HepG2 (cell line): ENCODE measurements at regions not wholly inside any gene's neighbourhood (a gene's known extent, or its start where the extent isn't known, plus 50 kb on each side); places are given as distances from the start of the nearest gene placed in this dataset.

Experiments
- ATAC-seq: fragments of 200-7000 bp; cut with Tn5 transposase; 3 replicates; pipeline ENCODE4 v1.9.1; 2020; ENCODE audit warnings: mild to moderate bottlenecking, moderate library complexity
- BruUV-seq: library from RNA; stranded (reverse); fragments of 400-500 nt; replicated peaks from 2 replicates; lab custom pipeline; 2021; lab: Mats Ljungman, UMichigan
- CTCF ChIA-PET: fragments of 300-600 bp; formaldehyde crosslinking; extraction: SDS; loops from one replicate; lab custom pipeline; 2021; ENCODE audit warnings: low total read pairs, inconsistent platforms, low intra/inter-chr PET ratio; lab: Yijun Ruan, JAX
- POLR2A ChIA-PET: fragments of 350-600 bp; sonication (Branson Sonifier 250); formaldehyde crosslinking; loops from one replicate; lab custom pipeline; 2020; ENCODE audit warnings: antibody characterized with exemption, inconsistent platforms; lab: Yijun Ruan, JAX
- DNase-seq: peaks from one replicate; pipeline ENCODE4 v3.0.0-alpha.2; 2015; ENCODE audit warnings: low spot score
- FAIRE-seq: peaks from 3 replicates; lab custom pipeline; 2011; peaks lifted over from hg19 to GRCh38; lab: Jason Lieb, UNC
- H2AFZ ChIP-seq: one replicate; pipeline ENCODE4 v1.6.1; 2011; ENCODE audit warnings: low read length, inconsistent platforms
- H3K27ac ChIP-seq: fragments of 300-600 bp; 3 replicates; pipeline ENCODE4 v1.8.0; 2011; ENCODE audit warnings: mixed run types, mild to moderate bottlenecking, mixed read lengths, low read length, inconsistent platforms; ENCODE audit not compliant: insufficient read depth; ENCODE audit errors: extremely low read length
- H3K27me3 ChIP-seq, 2 experiments: fragments of 200-600 bp in 1 of 2; 2 replicates in 1 of 2; 3 replicates in 1 of 2; pipeline versions ENCODE4 v1.6.0 to v1.8.0; 2011; ENCODE audit warnings: low read length in 2 of 2, mild to moderate bottlenecking in 2 of 2, moderate library complexity in 2 of 2, inconsistent platforms in 1 of 2; ENCODE audit not compliant: insufficient read depth in 2 of 2, control insufficient read depth in 1 of 2
- H3K36me3 ChIP-seq, 2 experiments: fragments of 200-600 bp in 1 of 2; replicated peaks in 1 of 2; 2 replicates in 1 of 2; 3 replicates in 1 of 2; pipeline versions ENCODE4 v1.5.1 to v1.8.0; 2011; ENCODE audit warnings: low read length in 2 of 2, inconsistent platforms in 1 of 2; ENCODE audit not compliant: insufficient read depth in 2 of 2, control insufficient read depth in 1 of 2
- H3K4me1 ChIP-seq: 2 replicates; pipeline ENCODE4 v1.5.1; 2012; ENCODE audit warnings: low read length, inconsistent platforms; ENCODE audit not compliant: insufficient read depth
- H3K4me2 ChIP-seq: 2 replicates; pipeline ENCODE4 v1.6.0; 2011; ENCODE audit warnings: low read depth, low read length, inconsistent platforms
- H3K4me3 ChIP-seq, 3 experiments: fragments of 200-600 bp in 1 of 3; sonication (generic), shearing (Covaris generic) in 1 of 3; replicated peaks in 1 of 3; 2 replicates each; pipeline ENCODE4 v1.5.1; 2011 to 2016; ENCODE audit warnings: low read length in 3 of 3, inconsistent platforms in 2 of 3, low read depth in 2 of 3, mild to moderate bottlenecking in 2 of 3, control low read depth in 1 of 3, mixed read lengths in 1 of 3; ENCODE audit not compliant: insufficient read depth in 1 of 3
- H3K79me2 ChIP-seq: one replicate; pipeline ENCODE4 v1.6.1; 2011; ENCODE audit warnings: low read length, inconsistent platforms; ENCODE audit not compliant: insufficient read depth
- H3K9ac ChIP-seq: 2 replicates; pipeline ENCODE4 v1.6.0; 2011; ENCODE audit warnings: mild to moderate bottlenecking, low read depth, low read length, inconsistent platforms; ENCODE audit not compliant: insufficient read depth
- H3K9me3 ChIP-seq: 2 replicates; pipeline ENCODE4 v1.5.1; 2012; ENCODE audit warnings: mild to moderate bottlenecking, low read length
- H4K20me1 ChIP-seq: 2 replicates; pipeline ENCODE4 v1.6.0; 2011; ENCODE audit warnings: inconsistent platforms, mild to moderate bottlenecking, low read length, moderate library complexity; ENCODE audit not compliant: insufficient read depth
- DNMT3B ChIP-seq: conservative IDR thresholded peaks from 2 replicates; pipeline ENCODE4 v1.6.1; 2016; ENCODE audit warnings: missing biosample characterization, control low read depth
- FOSL2 ChIP-seq: sonication (generic); formaldehyde crosslinking; IDR thresholded peaks from 2 replicates; pipeline ENCODE4 v1.4.0; 2020; ENCODE audit warnings: missing genetic modification reagents
- GTF2F1 ChIP-seq: fragments of 150-350 bp; IDR thresholded peaks from 2 replicates; pipeline ENCODE4 v1.6.1; 2014; ENCODE audit warnings: low read length
- IKZF4 ChIP-seq: sonication (generic); formaldehyde crosslinking; IDR thresholded peaks from 2 replicates; pipeline ENCODE4 v1.5.1; 2020; ENCODE audit warnings: borderline replicate concordance, mild to moderate bottlenecking, low read depth, missing genetic modification reagents; ENCODE audit errors: not compliant biosample characterization
- KLF6 ChIP-seq: IDR thresholded peaks from 2 replicates; pipeline ENCODE4 v1.8.0; 2016; ENCODE audit warnings: missing biosample characterization, missing genetic modification reagents
- MAFK ChIP-seq, 2 experiments: IDR thresholded peaks in 1 of 2; conservative IDR thresholded peaks in 1 of 2; 2 replicates each; pipeline ENCODE4 v1.6.1; 2011; ENCODE audit warnings: improper control_type of control experiment in 2 of 2, low read length in 2 of 2
- MXD4 ChIP-seq: IDR thresholded peaks from 2 replicates; pipeline ENCODE4 v1.6.1; 2016; ENCODE audit warnings: mild to moderate bottlenecking, missing biosample characterization, missing genetic modification reagents
- SMAD3 ChIP-seq: sonication (generic); formaldehyde crosslinking; IDR thresholded peaks from 2 replicates; pipeline ENCODE4 v1.4.0; 2020; ENCODE audit warnings: missing genetic modification reagents
- YY1 ChIP-seq: IDR thresholded peaks from 2 replicates; pipeline ENCODE4 v1.6.1; 2011; ENCODE audit warnings: low read length, low read depth, moderate library complexity, mild to moderate bottlenecking; ENCODE audit not compliant: insufficient read depth, insufficient replicate concordance
- ZNF264 ChIP-seq: sonication (generic); formaldehyde crosslinking; IDR thresholded peaks from 2 replicates; pipeline ENCODE4 v1.4.0; 2020; ENCODE audit warnings: missing genetic modification reagents
- ZNF644 ChIP-seq: IDR thresholded peaks from 2 replicates; pipeline ENCODE4 v1.6.1; 2016; ENCODE audit warnings: low read depth
- ZNF761 ChIP-seq: sonication (generic); formaldehyde crosslinking; conservative IDR thresholded peaks from 2 replicates; pipeline ENCODE4 v1.4.0; 2020; ENCODE audit warnings: mild to moderate bottlenecking, missing genetic modification reagents
- ZNF841 ChIP-seq: sonication (generic); formaldehyde crosslinking; IDR thresholded peaks from 2 replicates; pipeline ENCODE4 v1.8.1; 2023; ENCODE audit warnings: missing genetic modification reagents, borderline replicate concordance
- in situ Hi-C: cut with HindIII; loops from 2 replicates; pipeline ENCODE4 v1.10.0; 2017; ENCODE audit warnings: low pct_unique_long_range_greater_than_20kb; ENCODE audit not compliant: extremely low pct_ligation_motif_present
- intact Hi-C: fragments of 100-400 bp; cut with micrococcal nuclease; formaldehyde crosslinking; loops from one replicate; pipeline ENCODE4 v1.10.0; 2022; ENCODE audit not compliant: unreplicated experiment
- TF ChIP-seq, protein P1 (sequence below): sonication (generic); formaldehyde crosslinking; IDR thresholded peaks from 2 replicates; pipeline ENCODE4 v1.4.0; 2020; ENCODE audit warnings: missing genetic modification reagents, borderline replicate concordance

DNA sequence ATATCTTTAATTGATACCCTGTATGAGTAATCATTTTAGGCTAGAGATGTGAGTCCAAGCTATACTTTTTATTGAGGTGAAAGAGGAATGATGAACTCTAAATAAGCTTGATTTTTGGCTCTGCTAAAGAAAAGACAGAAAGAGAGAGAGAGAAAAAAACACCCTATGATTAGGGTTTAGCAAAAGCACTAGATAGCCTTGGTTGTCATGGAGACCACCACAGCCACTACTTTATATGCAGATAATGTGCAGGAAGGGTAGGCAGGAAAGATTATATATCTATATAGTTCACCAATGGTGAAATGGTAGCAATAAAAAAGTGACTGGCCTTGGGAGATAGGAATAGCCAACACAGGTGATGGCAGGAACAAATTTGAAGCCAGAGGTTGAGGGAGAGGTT, 69.9 kb upstream of the CAMK2D start:
- Histone ChIP-seq H4K20me1 (no peaks in the 10 kb centered on the region), H3K27ac (no peak overlapping the region), H3K4me1 (0 out of 2 replicates have a peak, but pooled peaks cover 9% of the 10 kb centered on the region), H3K27me3 (0 out of 5 replicates have a peak, but pooled peaks cover 0 to 4% of the 10 kb centered on the region in 2 experiments), H3K9ac (no peak overlapping the region), H3K4me2 (no peak overlapping the region), H3K79me2 (no peaks in the 10 kb centered on the region), H3K4me3 (no peak overlapping the region), H3K9me3 (no peaks in the 10 kb centered on the region), H3K36me3 (no peaks in the 10 kb centered on the region), H2AFZ (no peak overlapping the region)
- no peak for FAIRE-seq
- ChIA-PET POLR2A (no interaction called here), CTCF (no interaction called here)
- no peak for DNase-seq
- no peak for ATAC-seq
- intact Hi-C loops = no loop called here
- in situ Hi-C loops = no loop called here
- BruUV-seq = no TSS peak
- TF ChIP-seq MXD4 = no peak
- TF ChIP-seq ZNF761 (CRISPR knock-in tag) = no peak
- no peak for TF ChIP-seq IKZF4 (CRISPR knock-in tag)
- no peak for TF ChIP-seq ZNF841 (CRISPR knock-in tag)
- TF ChIP-seq ZNF644 (CRISPR knock-in tag) = no peak
- no peak for TF ChIP-seq YY1
- TF ChIP-seq, protein P1, sequence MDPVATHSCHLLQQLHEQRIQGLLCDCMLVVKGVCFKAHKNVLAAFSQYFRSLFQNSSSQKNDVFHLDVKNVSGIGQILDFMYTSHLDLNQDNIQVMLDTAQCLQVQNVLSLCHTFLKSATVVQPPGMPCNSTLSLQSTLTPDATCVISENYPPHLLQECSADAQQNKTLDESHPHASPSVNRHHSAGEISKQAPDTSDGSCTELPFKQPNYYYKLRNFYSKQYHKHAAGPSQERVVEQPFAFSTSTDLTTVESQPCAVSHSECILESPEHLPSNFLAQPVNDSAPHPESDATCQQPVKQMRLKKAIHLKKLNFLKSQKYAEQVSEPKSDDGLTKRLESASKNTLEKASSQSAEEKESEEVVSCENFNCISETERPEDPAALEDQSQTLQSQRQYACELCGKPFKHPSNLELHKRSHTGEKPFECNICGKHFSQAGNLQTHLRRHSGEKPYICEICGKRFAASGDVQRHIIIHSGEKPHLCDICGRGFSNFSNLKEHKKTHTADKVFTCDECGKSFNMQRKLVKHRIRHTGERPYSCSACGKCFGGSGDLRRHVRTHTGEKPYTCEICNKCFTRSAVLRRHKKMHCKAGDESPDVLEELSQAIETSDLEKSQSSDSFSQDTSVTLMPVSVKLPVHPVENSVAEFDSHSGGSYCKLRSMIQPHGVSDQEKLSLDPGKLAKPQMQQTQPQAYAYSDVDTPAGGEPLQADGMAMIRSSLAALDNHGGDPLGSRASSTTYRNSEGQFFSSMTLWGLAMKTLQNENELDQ = no peak
- no peak for TF ChIP-seq ZNF264 (CRISPR knock-in tag)
- TF ChIP-seq SMAD3 = no peak
- no peak for TF ChIP-seq FOSL2
- TF ChIP-seq MAFK (conservative IDR thresholded peaks at IDR 0.05 in 1 of 2, IDR thresholded peaks at IDR 0.05 in 1 of 2; ENCODE audit: low read length in 2 of 2) = no peak
- TF ChIP-seq GTF2F1 = no peak
- TF ChIP-seq DNMT3B (CRISPR knock-in tag) = no peak
- TF ChIP-seq KLF6 (CRISPR knock-in tag) = no peak
